IMR-90 (cell line): ENCODE measurements at regions not wholly inside any gene's neighbourhood (a gene's known extent, or its start where the extent isn't known, plus 50 kb on each side); places are given as distances from the start of the nearest gene placed in this dataset.

Experiments used
- ATAC-seq: fragments of 200-7000 bp; cut with Tn5 transposase; 2 replicates; pipeline ENCODE4 v1.9.1; 2020; ENCODE audit warnings: low read depth, mild to moderate bottlenecking, moderate library complexity
- BruUV-seq: library from RNA; stranded (reverse); fragments of 400-500 nt; replicated peaks from 2 replicates; lab custom pipeline; 2021; lab: Mats Ljungman, UMichigan
- CTCF ChIA-PET: fragments of 300-600 bp; formaldehyde crosslinking; extraction: SDS; loops from one replicate; lab custom pipeline; 2021; ENCODE audit warnings: antibody characterized with exemption; lab: Yijun Ruan, JAX
- POLR2A ChIA-PET: fragments of 300-600 bp; sonication (Branson Sonifier 250); formaldehyde crosslinking; loops from one replicate; lab custom pipeline; 2022; ENCODE audit warnings: antibody characterized with exemption; ENCODE audit not compliant: unreplicated experiment; lab: Charles Lee
- DNase-seq: peaks from one replicate; pipeline ENCODE4 v3.0.0; 2013
- H2AFZ ChIP-seq: replicated peaks from 2 replicates; pipeline ENCODE3; 2013; ENCODE audit warnings: low read length, mild to moderate bottlenecking; ENCODE audit not compliant: poor library complexity
- H2AK5ac ChIP-seq: 2 replicates; pipeline ENCODE4 v1.6.1; 2013; ENCODE audit warnings: low read depth, low read length, inconsistent platforms
- H2AK9ac ChIP-seq: replicated peaks from 2 replicates; pipeline ENCODE3; 2013; ENCODE audit warnings: mild to moderate bottlenecking, low read depth, low read length, moderate library complexity; ENCODE audit not compliant: poor library complexity
- H2BK120ac ChIP-seq: 2 replicates; pipeline ENCODE4 v1.6.1; 2013; ENCODE audit warnings: low read depth, low read length, inconsistent platforms
- H2BK15ac ChIP-seq: 3 replicates; pipeline ENCODE4 v1.6.1; 2013; ENCODE audit warnings: low read depth, low read length, inconsistent platforms
- H2BK20ac ChIP-seq: 2 replicates; pipeline ENCODE4 v1.6.1; 2013; ENCODE audit warnings: low read depth, mild to moderate bottlenecking, inconsistent platforms, low read length, moderate library complexity
- H2BK5ac ChIP-seq: 2 replicates; pipeline ENCODE4 v1.6.1; 2013; ENCODE audit warnings: mild to moderate bottlenecking, low read depth, low read length, inconsistent platforms; ENCODE audit not compliant: poor library complexity, severe bottlenecking
- H3K14ac ChIP-seq: replicated peaks from 2 replicates; pipeline ENCODE4 v1.6.1; 2013; ENCODE audit warnings: low read depth, low read length, inconsistent platforms
- H3K18ac ChIP-seq: 2 replicates; pipeline ENCODE4 v1.6.1; 2013; ENCODE audit warnings: low read depth, low read length, control low read depth
- H3K23ac ChIP-seq: 2 replicates; pipeline ENCODE4 v1.6.1; 2013; ENCODE audit warnings: low read depth, low read length, inconsistent platforms
- H3K27ac ChIP-seq: 2 replicates; pipeline ENCODE4 v1.5.1; 2013; ENCODE audit warnings: mild to moderate bottlenecking, control low read depth, low read length; ENCODE audit not compliant: insufficient read depth
- H3K27me3 ChIP-seq: 2 replicates; pipeline ENCODE4 v1.6.1; 2013; ENCODE audit warnings: low read length; ENCODE audit not compliant: control insufficient read depth, insufficient read depth
- H3K36me3 ChIP-seq: 2 replicates; pipeline ENCODE4 v1.6.1; 2013; ENCODE audit warnings: low read length, mixed read lengths; ENCODE audit not compliant: control insufficient read depth, insufficient read depth
- H3K4ac ChIP-seq: 2 replicates; pipeline ENCODE4 v1.6.1; 2013; ENCODE audit warnings: low read depth, low read length, inconsistent platforms
- H3K4me1 ChIP-seq: 2 replicates; pipeline ENCODE4 v1.6.1; 2013; ENCODE audit warnings: low read length, mixed read lengths; ENCODE audit not compliant: control insufficient read depth, insufficient read depth
- H3K4me2 ChIP-seq: 2 replicates; pipeline ENCODE4 v1.6.1; 2013; ENCODE audit warnings: low read depth, mild to moderate bottlenecking, control low read depth, low read length, moderate library complexity
- H3K4me3 ChIP-seq: 2 replicates; pipeline ENCODE4 v1.5.1; 2013; ENCODE audit warnings: low read depth, mild to moderate bottlenecking, control low read depth, low read length, moderate library complexity; ENCODE audit not compliant: insufficient read depth
- H3K56ac ChIP-seq: 2 replicates; pipeline ENCODE4 v1.6.1; 2013; ENCODE audit warnings: low read length, inconsistent platforms; ENCODE audit not compliant: insufficient read depth; ENCODE audit errors: extremely low read depth
- H3K79me1 ChIP-seq, 2 experiments: 2 replicates each; pipeline ENCODE4 v1.6.1; 2013; ENCODE audit warnings: low read length in 2 of 2, inconsistent platforms in 1 of 2, low read depth in 1 of 2
- H3K9ac ChIP-seq: 2 replicates; pipeline ENCODE4 v1.6.1; 2013; ENCODE audit warnings: low read depth, low read length, control low read depth
- H3K9me1 ChIP-seq: 2 replicates; pipeline ENCODE4 v1.6.1; 2013; ENCODE audit warnings: low read length, inconsistent platforms; ENCODE audit not compliant: insufficient read depth
- H3K9me3 ChIP-seq: 2 replicates; pipeline ENCODE4 v1.6.1; 2013; ENCODE audit warnings: low read length; ENCODE audit not compliant: control insufficient read depth, insufficient read depth
- H4K20me1 ChIP-seq: 2 replicates; pipeline ENCODE4 v1.6.1; 2013; ENCODE audit warnings: low read length, inconsistent platforms; ENCODE audit not compliant: insufficient read depth
- H4K5ac ChIP-seq: 2 replicates; pipeline ENCODE4 v1.6.1; 2013; ENCODE audit warnings: mild to moderate bottlenecking, low read depth, low read length, control low read depth
- H4K8ac ChIP-seq, 2 experiments: 2 replicates each; pipeline ENCODE4 v1.6.1; 2013; ENCODE audit warnings: low read depth in 2 of 2, low read length in 2 of 2, control low read depth in 1 of 2, inconsistent platforms in 1 of 2
- H4K91ac ChIP-seq: 2 replicates; pipeline ENCODE4 v1.6.1; 2013; ENCODE audit warnings: low read depth, low read length, inconsistent platforms; ENCODE audit not compliant: insufficient read depth
- POLR2A ChIP-seq: IDR thresholded peaks from 2 replicates; pipeline ENCODE4 v1.6.1; 2012; ENCODE audit warnings: mild to moderate bottlenecking, low read depth, low read length
- RCOR1 ChIP-seq: IDR thresholded peaks from 2 replicates; pipeline ENCODE4 v1.6.1; 2012; ENCODE audit warnings: mild to moderate bottlenecking, low read length, improper control_type of control experiment; ENCODE audit not compliant: insufficient replicate concordance
- SMC3 ChIP-seq: fragments of 150-350 bp; IDR thresholded peaks from 2 replicates; pipeline ENCODE4 v1.6.1; 2016; ENCODE audit warnings: low read depth, mild to moderate bottlenecking, antibody characterized with exemption, low read length, moderate library complexity
- WGBS, 2 experiments: methylation state at CpG; one replicate each; pipeline versions ENCODE4 v1.1.5 to v1.1.7; 2013; ENCODE audit warnings: missing lambda C conversion rate in 2 of 2; ENCODE audit not compliant: insufficient read length in 1 of 2; ENCODE audit errors: extremely low coverage in 2 of 2; 5-methylcytosine and 5-hydroxymethylcytosine counted together
- dilution Hi-C: fragments of 300-500 bp; cut with HindIII; formaldehyde crosslinking; loops from one replicate; pipeline ENCODE4 v1.14.3; 2018; ENCODE audit warnings: low sequenced_read_pairs; ENCODE audit not compliant: unreplicated experiment
- in situ Hi-C: fragments of 300-500 bp; cut with MboI; formaldehyde crosslinking; loops from 3 replicates; pipeline ENCODE4 v1.14.3; 2019; ENCODE audit warnings: low sequenced_read_pairs, inconsistent platforms, mixed read lengths
- intact Hi-C: fragments of 100-400 bp; cut with micrococcal nuclease; formaldehyde crosslinking; loops from 2 replicates; pipeline ENCODE4 v1.10.0; 2022

GRCh38 chr18:39685303-39685902, 2119.8 kb upstream of the CELF4 start:
- H3K14ac ChIP-seq = no peak overlapping the region
- H2AK9ac ChIP-seq = no peak overlapping the region
- no peak overlapping the region for H4K8ac ChIP-seq
- H3K23ac ChIP-seq = no peak overlapping the region
- H3K9me3 ChIP-seq = no peaks in the 10 kb centered on the region
- no peak overlapping the region for H4K5ac ChIP-seq
- TF ChIP-seq SMC3 (no peak), RCOR1 (no peak), POLR2A (no peak)
- no peak overlapping the region for H2BK15ac ChIP-seq
- dilution Hi-C loops = no loop called here
- H3K56ac ChIP-seq = no peak overlapping the region
- no peak overlapping the region for H3K27ac ChIP-seq
- in situ Hi-C loops = no loop called here
- H3K4me2 ChIP-seq = no peak overlapping the region
- H4K91ac ChIP-seq = no peak overlapping the region
- intact Hi-C loops = no loop called here
- ATAC-seq (no peak), DNase-seq (no peak)
- CTCF ChIA-PET = interaction anchor here (0.6 kb wide), 1 partner anchor 153 kb away, joined by 3 read pairs; no protein-coding TSS in a partner anchor
- H3K18ac ChIP-seq = no peak overlapping the region
- no peak overlapping the region for H2AFZ ChIP-seq
- H3K9me1 ChIP-seq = no peaks in the 10 kb centered on the region; the same call in 1 of the 2 replicates
- H3K79me1 ChIP-seq = no peaks in the 10 kb centered on the region
- H3K36me3 ChIP-seq = no peaks in the 10 kb centered on the region
- no peak overlapping the region for H3K4me3 ChIP-seq
- no peak overlapping the region for H3K9ac ChIP-seq
- no CpG with 5 or more reads among the region's 4 CpGs for WGBS, 2 experiments
- no peak overlapping the region for H2AK5ac ChIP-seq
- no peak overlapping the region for H2BK120ac ChIP-seq
- H3K27me3 ChIP-seq = no peaks in the 10 kb centered on the region
- BruUV-seq = no TSS peak
- no peak overlapping the region for H2BK20ac ChIP-seq
- H3K4me1 ChIP-seq = no peaks in the 10 kb centered on the region
- no peaks in the 10 kb centered on the region for H4K20me1 ChIP-seq
- no peak overlapping the region for H2BK5ac ChIP-seq
- no peak overlapping the region for H3K4ac ChIP-seq
- POLR2A ChIA-PET = no interaction called here
